ENCODE measurements at regions not wholly inside any gene's neighbourhood (a gene's known extent, or its start where the extent isn't known, plus 50 kb on each side); places are given as distances from the start of the nearest gene placed in this dataset.
"Not testable (repeated sequence)": the region's sequence is repeated elsewhere in the genome, so short reads cannot be mapped to it uniquely, and the experiment has no call there.

DNA sequence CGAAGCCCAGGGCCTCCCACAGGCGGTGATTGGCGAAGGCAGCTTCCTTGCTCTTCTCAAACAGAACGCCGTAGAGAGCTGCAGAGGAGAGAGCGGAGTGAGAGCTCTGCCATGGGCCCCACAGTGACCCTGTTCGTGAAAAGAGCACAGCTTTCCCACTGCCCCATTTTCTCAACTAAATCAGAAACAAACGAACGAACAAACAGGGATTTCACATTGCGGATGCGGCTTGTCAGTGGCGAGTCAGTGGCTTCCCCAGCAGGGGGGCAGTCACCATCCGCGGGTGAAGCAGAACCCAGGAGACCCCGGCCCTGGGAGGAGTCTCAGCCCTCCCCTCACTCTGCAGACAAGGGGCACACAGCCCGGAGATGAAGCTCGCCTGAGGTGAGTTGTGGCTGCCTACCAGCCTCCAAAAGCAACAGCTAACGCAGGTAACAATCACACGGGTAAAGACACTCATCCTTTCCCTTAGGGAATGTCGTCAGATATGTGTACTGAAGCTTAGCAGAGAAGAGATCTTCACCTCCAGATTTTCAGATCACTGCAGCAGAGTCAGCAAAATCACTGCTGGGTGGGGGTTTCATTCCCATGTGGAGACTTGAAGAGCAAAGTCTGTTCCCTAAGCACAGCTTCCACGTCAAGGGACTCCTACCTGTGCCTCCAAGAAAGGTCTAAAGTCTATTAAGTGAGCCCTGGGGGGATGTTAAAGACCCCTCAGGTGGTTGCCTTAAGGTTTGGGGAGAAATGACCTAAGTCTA lies 51.2 kb upstream of the GPR31 start:
- no peak for DNase-seq

DNA sequence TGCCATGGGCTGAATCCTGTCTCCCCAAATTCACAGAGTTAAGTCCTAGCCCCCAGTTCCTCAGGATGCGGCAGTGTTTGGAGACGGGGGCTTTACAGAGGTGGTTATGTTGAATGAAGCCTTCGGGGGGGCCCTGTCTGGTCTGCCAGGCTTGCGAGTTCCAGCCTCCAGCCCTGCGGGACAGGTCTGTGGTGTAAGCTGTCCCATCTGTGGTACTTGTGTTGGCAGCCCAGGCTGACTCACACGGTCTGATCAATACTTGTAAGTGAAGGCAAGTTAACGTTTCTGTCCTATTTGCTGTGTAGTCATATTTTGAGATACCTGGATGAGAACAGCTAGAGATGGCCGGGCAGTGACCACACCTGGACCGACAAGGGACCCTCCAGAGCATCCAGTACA lies 51.8 kb upstream of the GPR31 start:
- DNase-seq, result no peak

- no peak for DNase-seq
These were observed 52.9 kb upstream of the GPR31 start for GRCh38 chr6:167210375-167211294.

DNA sequence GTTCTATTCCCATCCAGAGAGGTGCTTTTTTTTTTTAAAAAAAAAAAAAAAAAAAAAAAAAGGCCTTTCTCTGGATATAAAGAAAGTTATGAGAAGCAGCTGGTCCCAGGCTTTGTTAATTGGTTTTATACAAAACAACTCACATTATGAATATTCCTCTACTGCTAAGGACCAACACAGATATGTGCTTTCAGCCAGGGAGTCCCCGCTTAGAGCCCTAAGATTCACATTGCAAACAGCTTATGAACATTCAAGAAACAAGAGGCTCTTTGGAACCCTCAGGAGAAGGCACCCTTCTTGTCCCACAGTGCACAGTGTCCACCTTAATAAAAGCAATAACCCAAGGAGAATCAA lies 53.5 kb upstream of the GPR31 start:
- no peak for DNase-seq

DNA sequence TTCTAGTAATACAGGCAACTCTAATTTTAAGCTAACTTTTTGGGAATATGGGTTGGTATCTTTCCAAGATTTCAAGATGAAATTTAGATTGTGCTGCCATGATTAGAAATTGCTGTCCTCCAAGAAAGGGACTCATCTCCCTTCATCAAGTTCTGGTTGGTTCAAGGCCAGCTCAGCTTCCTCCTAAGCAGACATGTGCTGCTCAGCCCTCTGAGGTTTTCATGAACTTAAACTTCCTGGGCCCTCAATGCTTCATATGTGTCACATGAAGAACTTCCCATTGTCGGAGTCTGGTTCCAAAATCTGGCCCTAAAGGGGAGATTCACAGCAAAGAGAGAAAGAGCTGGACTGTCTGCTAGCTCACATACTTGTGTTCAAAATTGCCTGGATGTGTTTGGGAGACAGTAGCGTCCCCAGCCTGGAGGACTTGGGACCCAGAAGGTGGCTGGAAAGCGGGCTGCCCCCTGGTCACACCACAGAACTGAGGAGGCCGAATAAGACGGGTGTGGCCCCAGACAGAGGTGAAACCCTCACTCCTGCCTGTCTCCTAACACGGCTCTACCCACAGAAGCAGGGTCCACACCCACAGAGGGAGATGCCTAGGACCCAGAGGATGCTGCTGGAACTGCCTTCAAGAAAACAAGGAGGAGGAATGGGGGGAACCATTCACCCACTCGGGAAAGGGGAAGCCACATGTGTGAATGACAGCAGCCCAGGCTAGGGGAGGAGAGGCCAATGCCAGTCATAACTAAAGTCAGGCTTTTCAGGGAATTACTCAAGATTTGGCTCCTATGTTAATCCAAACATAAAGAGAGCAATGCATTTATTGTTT lies 54.3 kb upstream of the GPR31 start:
- no peak for DNase-seq

GRCh38 chr6:167212713-167213005 lies 54.9 kb upstream of the GPR31 start:
- no peak for DNase-seq

DNA sequence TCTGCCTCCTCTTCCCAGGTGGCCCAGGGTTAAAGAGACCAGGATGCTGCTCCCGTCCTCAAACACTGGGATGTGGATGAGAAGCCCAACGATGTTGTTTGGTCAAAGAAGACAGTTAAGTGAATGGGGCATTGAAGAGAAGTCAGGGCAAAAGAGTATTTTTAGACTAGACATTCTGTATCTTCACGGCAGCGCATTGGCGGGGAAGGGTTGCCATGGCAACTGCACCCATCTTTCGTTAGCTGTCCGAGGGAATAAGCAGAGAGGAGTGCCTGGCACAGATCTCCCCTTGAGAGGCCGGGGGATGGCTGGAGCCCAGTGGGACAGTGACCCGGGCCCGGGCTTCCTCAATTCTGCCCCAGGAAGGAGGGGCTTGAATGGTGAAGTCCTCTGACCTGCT lies 56.4 kb upstream of the GPR31 start:
- no peak for DNase-seq

GRCh38 chr6:167215429-167216250 lies 57.9 kb upstream of the GPR31 start:
- DNase-seq, result not testable (repeated sequence)

DNA sequence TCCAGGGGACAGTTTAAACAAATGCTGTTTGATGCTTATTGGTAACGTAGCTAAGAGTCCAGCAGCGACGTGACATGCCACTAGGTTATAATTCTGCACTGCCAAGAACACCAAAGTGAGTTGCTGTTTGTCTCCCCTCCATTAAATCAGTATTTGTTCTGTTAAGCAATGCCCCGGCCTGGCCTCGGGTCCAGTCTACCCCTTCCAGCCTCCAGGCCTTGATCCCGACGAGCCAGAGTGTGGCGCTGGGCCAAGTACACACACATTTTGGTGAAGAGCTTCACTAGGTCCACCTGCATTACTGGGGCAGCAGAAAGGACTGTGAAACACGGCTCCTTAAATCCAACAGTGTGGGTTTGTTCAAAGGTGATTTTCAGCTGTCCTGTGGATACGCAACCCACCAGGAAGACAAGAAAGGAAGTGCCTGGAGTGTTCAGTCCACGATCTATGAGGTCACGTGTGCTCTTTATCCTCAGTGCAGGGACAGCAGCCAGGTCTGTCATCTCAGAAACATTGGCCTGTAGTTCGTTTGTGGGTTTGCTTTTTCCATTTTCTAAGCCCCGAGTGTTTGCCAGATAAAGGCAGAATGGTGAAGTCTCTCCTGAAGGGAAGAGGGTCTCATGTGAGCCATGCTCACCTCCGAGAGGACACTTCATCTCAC lies 58.7 kb upstream of the GPR31 start:
- DNase-seq, result not testable (repeated sequence)

DNA sequence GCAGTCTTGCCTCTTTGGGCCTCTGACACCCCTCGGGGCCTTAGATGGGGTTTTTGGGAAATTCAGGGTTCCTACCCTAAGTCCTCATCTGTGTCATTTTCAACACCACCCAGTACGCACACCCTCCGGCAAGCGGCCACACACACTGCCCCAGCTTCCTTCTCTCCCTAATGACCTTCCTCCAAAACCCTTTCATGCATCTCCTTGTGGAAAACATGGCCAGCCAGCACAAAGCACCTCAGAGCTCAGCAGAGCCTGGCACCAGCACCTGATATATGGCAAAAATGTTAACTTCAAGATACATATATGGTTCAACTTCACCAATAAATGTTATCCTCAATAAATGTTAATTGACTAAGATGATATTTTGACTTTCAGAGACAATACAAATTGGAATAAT lies 59.3 kb upstream of the GPR31 start:
- not testable (repeated sequence) for DNase-seq

DNA sequence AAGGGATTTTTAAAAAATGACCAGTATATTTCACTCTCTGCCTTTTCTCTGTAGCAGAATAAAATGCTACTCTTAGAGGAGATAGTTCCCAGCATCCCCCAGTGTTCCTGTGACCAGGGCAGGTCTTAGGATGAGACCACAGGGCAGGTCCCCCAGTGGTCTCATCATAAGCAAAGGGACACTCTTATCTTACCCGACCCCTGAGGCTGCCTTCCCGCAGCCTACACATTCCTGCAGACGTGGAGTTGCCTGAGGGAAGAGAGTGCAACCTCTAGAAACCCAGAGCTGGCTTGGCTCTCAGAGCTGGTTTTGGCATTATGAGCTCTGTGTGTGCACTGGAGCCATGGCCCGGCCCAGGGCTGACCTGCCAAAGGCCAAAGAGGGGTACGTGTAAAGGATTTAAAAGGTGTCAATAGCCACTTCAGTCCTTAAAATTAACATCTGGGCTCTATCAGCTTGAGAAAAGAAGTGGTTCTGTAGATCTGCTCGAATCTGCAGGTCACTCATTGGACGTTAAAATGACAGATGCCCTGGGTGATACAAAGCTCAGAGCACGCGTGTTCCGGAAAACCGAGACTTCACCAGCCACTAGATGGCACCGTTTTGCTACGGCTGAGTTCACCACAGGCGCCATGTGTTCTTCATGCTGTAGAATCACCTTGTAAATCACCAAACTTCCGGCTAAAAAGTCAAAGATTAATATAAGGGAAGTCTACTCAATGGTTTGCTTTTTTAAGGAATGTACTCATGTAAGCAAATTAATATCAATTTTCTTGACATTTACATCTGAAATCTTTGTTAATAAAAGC lies 60.4 kb upstream of the GPR31 start:
- DNase-seq, result peak; percentile 44

DNA sequence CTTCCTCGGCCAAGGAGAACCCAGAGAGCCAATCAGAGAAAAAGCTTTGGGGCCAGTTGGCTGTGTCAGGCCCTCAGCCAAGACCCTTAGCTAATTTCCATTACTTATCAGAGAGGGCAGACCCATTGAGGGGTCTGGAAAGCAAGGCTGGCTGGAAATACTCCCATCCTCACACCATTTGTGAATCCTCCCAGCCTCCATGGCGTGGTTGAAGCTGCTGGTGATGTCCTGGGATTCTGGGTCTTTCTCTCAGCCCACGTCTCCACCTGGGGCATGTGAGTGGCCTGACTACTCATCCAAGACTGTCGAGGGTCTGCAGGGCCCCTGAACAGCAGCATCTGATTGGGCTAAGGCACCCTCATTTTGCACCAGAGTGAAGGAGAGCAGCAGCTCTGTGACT lies 61.3 kb upstream of the GPR31 start:
- DNase-seq, result not testable (repeated sequence)

DNA sequence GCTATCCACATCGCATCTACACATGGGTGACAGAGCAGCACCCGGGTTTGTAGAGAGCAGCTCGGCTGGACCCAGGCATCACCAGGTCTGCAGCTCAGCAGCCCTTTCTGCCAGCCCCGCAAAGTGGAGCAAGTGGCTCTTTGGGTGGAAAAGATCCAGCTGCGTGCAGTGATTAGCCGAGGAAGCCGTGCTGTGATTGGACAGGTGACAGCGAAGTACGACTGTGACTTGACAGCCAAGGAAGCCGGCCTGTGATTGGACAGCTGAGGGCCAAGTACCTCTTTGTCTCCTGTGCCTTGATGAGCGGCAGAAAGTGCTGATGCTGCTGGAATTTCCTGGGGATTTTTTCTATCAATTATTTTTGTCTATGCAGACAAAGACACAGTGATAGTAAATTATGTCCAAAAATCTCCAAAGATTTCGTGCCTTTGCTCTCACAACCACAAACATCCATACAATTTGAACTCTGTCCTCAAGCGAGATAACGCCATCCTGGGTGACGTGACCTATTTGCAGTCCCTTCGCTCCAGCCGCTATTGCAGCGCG lies 62.3 kb upstream of the GPR31 start:
- DNase-seq, result no peak

DNA sequence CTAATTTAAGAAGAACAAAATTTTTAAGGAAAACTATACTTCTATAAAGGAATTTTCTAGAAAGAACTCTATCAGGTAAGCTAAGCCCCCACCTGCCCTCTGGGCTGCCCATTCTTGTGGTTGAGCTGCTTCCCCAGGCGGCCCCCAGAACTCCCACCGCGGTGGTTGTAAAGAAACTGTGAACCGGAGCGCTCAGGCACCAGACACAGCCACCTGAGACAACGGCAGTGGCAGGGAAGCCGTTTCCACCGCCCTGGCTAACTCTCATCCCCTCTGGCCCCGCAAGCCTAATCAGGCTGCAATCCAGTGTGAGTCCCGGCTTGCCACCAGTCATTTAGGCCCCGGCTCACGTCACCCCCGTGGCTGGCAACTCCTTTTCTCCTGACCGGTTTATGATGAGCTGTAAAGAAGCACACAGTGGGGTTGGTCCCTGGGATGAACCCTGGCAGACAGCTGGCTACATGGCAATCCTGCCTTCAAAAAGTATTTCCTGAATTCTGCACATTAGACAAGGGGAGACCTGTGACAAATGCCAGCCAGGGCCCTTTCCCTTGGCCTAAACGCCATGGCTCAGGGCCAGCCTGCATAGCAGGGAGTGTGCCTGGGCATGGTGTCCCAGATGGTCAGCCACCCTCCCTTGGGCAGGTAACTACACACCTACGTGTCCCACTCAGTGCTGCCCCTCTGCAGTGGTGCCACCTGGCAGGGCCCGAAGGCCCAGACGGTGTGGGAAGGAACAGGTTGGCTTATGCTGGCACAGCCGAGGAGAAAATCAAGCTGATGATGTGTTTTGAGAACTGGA lies 63.8 kb upstream of the GPR31 start:
- DNase-seq, result no peak

DNA sequence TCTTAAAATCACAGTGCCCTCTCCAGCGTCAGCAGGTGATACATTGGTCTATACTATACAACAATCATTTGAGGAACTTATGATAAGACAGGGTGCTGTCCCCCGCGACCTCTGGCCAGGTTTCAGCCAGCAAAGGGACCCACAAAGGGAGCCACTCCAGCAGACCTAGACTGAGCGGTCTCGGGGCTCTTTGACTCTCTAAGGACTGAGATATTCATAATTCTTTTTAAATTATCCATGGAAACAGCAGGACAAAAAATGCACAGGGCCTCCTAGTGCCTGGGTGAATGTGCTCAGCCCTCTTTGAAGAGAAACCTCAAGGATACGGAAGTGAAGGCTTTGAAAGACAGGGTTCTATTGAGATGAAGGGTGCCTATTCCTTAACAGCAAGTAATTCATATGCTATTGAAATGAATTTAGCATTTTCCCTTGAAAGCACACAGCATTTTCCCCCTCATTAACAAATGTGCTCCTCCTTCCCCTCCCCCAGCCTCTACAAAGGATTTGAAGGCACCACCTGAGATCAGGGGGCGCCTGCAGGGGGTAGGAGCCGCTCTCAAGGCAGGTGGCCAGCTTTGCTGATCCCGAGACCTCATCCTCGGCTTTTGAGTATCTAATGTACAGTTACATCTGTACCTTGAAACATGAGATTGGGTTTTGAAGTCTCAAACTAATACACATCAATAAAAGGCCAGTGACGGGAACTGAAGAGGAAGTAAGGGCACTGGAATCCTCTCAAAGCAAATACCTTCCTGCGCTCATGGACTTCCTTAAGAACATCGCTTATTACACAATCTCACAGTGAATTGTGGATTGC lies 65.3 kb upstream of the UNC93A start:
- not testable (repeated sequence) for DNase-seq

GRCh38 chr6:167226383-167226685 lies 64.8 kb upstream of the UNC93A start:
- DNase-seq, result no peak

DNA sequence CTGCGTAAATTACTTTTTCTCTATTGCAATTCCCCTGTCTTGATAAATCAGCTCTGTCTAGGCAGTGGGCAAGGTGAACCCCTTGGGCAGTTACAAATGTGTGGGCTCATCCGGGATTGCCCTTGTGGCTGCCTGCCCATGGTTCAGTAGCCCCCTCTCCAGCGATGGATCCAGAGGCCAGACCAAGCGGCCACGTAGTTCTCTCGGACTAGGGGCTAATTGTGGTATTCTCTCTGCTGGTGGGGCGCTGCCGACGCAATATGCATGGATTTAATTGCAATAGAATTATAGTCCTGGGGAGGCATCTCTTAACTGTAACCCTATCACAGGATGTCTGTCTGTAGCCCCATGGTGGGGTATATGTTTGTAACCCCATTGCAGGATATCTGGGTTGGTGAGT lies 64.3 kb upstream of the UNC93A start:
- DNase-seq, result no peak

DNA sequence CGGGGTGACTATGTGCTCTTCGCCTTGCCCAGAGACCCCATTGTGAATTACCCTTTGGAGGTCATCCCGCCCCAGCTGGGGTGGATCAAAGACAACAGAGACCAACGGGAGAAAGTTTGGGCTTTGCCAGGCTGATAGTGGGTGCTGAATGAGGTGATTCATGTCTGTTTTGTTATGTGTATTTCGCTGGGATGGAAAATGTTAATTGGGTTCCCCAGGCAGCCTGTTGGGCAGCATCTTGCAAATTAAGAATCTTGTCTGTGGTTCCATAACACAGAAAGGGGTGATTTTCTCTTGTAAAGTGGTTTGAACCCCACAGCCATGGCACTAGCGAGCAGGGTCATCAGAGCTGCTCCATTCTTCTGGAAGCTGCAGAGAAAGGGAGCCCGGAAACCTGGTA lies 63.1 kb upstream of the UNC93A start:
- DNase-seq, result no peak

GRCh38 chr6:167229586-167229985 lies 61.5 kb upstream of the UNC93A start:
- DNase-seq, result no peak
